HepG2 (cell line): ENCODE measurements at regions not wholly inside any gene's neighbourhood (a gene's known extent, or its start where the extent isn't known, plus 50 kb on each side); places are given as distances from the start of the nearest gene placed in this dataset.
A peak's percentile ranks its signal among the peaks of the same experiment; 100 is the strongest.

Experiments
- ASH2L ChIP-seq: fragments of 300-600, 200-600 bp; sonication (generic); IDR thresholded peaks from 2 replicates; pipeline ENCODE4 v1.7.0; 2017; ENCODE audit warnings: low read depth, mild to moderate bottlenecking, moderate library complexity, mixed read lengths, low read length; ENCODE audit not compliant: insufficient read length
- BHLHE40 ChIP-seq: IDR thresholded peaks from 2 replicates; pipeline ENCODE4 v1.6.1; 2011; ENCODE audit warnings: low read length, improper control_type of control experiment
- CEBPG ChIP-seq: IDR thresholded peaks from 2 replicates; pipeline ENCODE4 v1.6.1; 2016
- DR1 ChIP-seq: sonication (generic); formaldehyde crosslinking; IDR thresholded peaks from 2 replicates; pipeline ENCODE4 v1.8.0; 2021; ENCODE audit warnings: mild to moderate bottlenecking, missing genetic modification reagents, inconsistent platforms
- EED ChIP-seq: sonication (generic); formaldehyde crosslinking; IDR thresholded peaks from 2 replicates; pipeline ENCODE4 v1.5.0; 2020; ENCODE audit warnings: mild to moderate bottlenecking, missing genetic modification reagents
- FOSL2 ChIP-seq: sonication (generic); formaldehyde crosslinking; IDR thresholded peaks from 2 replicates; pipeline ENCODE4 v1.4.0; 2020; ENCODE audit warnings: missing genetic modification reagents
- FOXC1 ChIP-seq: sonication (generic); formaldehyde crosslinking; IDR thresholded peaks from 2 replicates; pipeline ENCODE4 v1.8.0; 2022; ENCODE audit warnings: mild to moderate bottlenecking, missing genetic modification reagents, borderline replicate concordance
- FOXK1 ChIP-seq: sonication (generic); formaldehyde crosslinking; IDR thresholded peaks from 2 replicates; pipeline ENCODE4 v1.4.0; 2020; ENCODE audit warnings: low read depth, missing genetic modification reagents, borderline replicate concordance
- GTF2F1 ChIP-seq: fragments of 150-350 bp; IDR thresholded peaks from 2 replicates; pipeline ENCODE4 v1.6.1; 2014; ENCODE audit warnings: low read length
- HCFC1 ChIP-seq: fragments of 150-350 bp; IDR thresholded peaks from 2 replicates; pipeline ENCODE4 v1.6.1; 2014; ENCODE audit warnings: low read depth, low read length
- HES4 ChIP-seq: sonication (generic); formaldehyde crosslinking; IDR thresholded peaks from 2 replicates; pipeline ENCODE4 v1.9.0; 2021; ENCODE audit warnings: mild to moderate bottlenecking, missing genetic modification reagents, borderline replicate concordance
- HIC2 ChIP-seq: sonication (generic); formaldehyde crosslinking; IDR thresholded peaks from 2 replicates; pipeline ENCODE4 v1.9.0; 2022; ENCODE audit warnings: low read depth, missing genetic modification reagents
- JUN ChIP-seq: sonication (generic); formaldehyde crosslinking; IDR thresholded peaks from 2 replicates; pipeline ENCODE4 v1.4.0; 2020; ENCODE audit warnings: mild to moderate bottlenecking, missing genetic modification reagents
- MAF1 ChIP-seq: sonication (generic); formaldehyde crosslinking; IDR thresholded peaks from 2 replicates; pipeline ENCODE4 v1.5.0; 2020; ENCODE audit warnings: missing genetic modification reagents, borderline replicate concordance
- ONECUT2 ChIP-seq: sonication (generic); formaldehyde crosslinking; IDR thresholded peaks from 2 replicates; pipeline ENCODE4 v1.4.0; 2020; ENCODE audit warnings: missing genetic modification reagents
- PRPF4 ChIP-seq: fragments of 200-400 bp; formaldehyde crosslinking; IDR thresholded peaks from 2 replicates; pipeline ENCODE4 v1.6.1; 2016; ENCODE audit warnings: low read length, low read depth; ENCODE audit not compliant: poor library complexity, severe bottlenecking
- RNF219 ChIP-seq: sonication (generic); formaldehyde crosslinking; IDR thresholded peaks from 2 replicates; pipeline ENCODE4 v1.5.0; 2020; ENCODE audit warnings: mild to moderate bottlenecking, missing genetic modification reagents
- RXRA ChIP-seq: sonication (generic); formaldehyde crosslinking; IDR thresholded peaks from 2 replicates; pipeline ENCODE4 v1.5.1; 2020; ENCODE audit warnings: missing genetic modification reagents
- SRSF9 ChIP-seq: fragments of 200-400 bp; formaldehyde crosslinking; IDR thresholded peaks from 2 replicates; pipeline ENCODE4 v1.6.1; 2018; ENCODE audit warnings: borderline replicate concordance, mild to moderate bottlenecking, low read depth, low read length; ENCODE audit not compliant: insufficient read depth, poor library complexity, severe bottlenecking
- THAP11 ChIP-seq: IDR thresholded peaks from 2 replicates; pipeline ENCODE4 v1.6.1; 2016; ENCODE audit warnings: missing biosample characterization, missing genetic modification reagents
- TOPORS ChIP-seq: sonication (generic); formaldehyde crosslinking; IDR thresholded peaks from 2 replicates; pipeline ENCODE4 v1.8.0; 2023; ENCODE audit warnings: mild to moderate bottlenecking, missing genetic modification reagents
- ZFP41 ChIP-seq: sonication (generic); formaldehyde crosslinking; IDR thresholded peaks from 2 replicates; pipeline ENCODE4 v1.4.0; 2020; ENCODE audit warnings: mild to moderate bottlenecking, missing genetic modification reagents, borderline replicate concordance
- ZGPAT ChIP-seq: IDR thresholded peaks from 2 replicates; pipeline ENCODE4 v1.6.1; 2016; ENCODE audit warnings: mild to moderate bottlenecking
- ZNF251 ChIP-seq: sonication (generic); formaldehyde crosslinking; IDR thresholded peaks from 2 replicates; pipeline ENCODE4 v1.9.0; 2021; ENCODE audit warnings: mild to moderate bottlenecking, missing genetic modification reagents
- ZNF296 ChIP-seq: sonication (generic); formaldehyde crosslinking; conservative IDR thresholded peaks from 2 replicates; pipeline ENCODE4 v1.5.0; 2020; ENCODE audit warnings: mild to moderate bottlenecking, missing genetic modification reagents
- ZNF557 ChIP-seq: sonication (generic); formaldehyde crosslinking; IDR thresholded peaks from 2 replicates; pipeline ENCODE4 v1.4.0; 2020; ENCODE audit warnings: missing genetic modification reagents
- ZNF616 ChIP-seq: sonication (generic); formaldehyde crosslinking; IDR thresholded peaks from 2 replicates; pipeline ENCODE4 v1.5.0; 2020; ENCODE audit warnings: low read depth, mild to moderate bottlenecking, missing genetic modification reagents
- ZSCAN31 ChIP-seq: sonication (generic); formaldehyde crosslinking; IDR thresholded peaks from 2 replicates; pipeline ENCODE4 v1.5.0; 2020; ENCODE audit warnings: low read depth, mild to moderate bottlenecking, missing genetic modification reagents

- no peak for TF ChIP-seq FOXC1
- peak; percentile 51; the same call in 1 of the 2 replicates for TF ChIP-seq FOSL2 (CRISPR knock-in tag)
- TF ChIP-seq SRSF9, result no peak
- no peak for TF ChIP-seq EED (CRISPR knock-in tag)
- TF ChIP-seq CEBPG (CRISPR knock-in tag), result peak; percentile 67
- no peak for TF ChIP-seq HCFC1
- no peak for TF ChIP-seq ZFP41 (CRISPR knock-in tag)
- peak; percentile 46; the same call in 1 of the 2 replicates for TF ChIP-seq ZGPAT (CRISPR knock-in tag)
- no peak for TF ChIP-seq FOXK1
- TF ChIP-seq DR1 (CRISPR knock-in tag), result no peak
- no peak for TF ChIP-seq HES4
- TF ChIP-seq ZNF616 (CRISPR knock-in tag), result no peak
- no peak for TF ChIP-seq ZNF557
- no peak for TF ChIP-seq TOPORS (CRISPR knock-in tag)
- no peak for TF ChIP-seq HIC2 (CRISPR knock-in tag)
- TF ChIP-seq RXRA (CRISPR knock-in tag), result no peak
- TF ChIP-seq ONECUT2 (CRISPR knock-in tag), result no peak
- TF ChIP-seq BHLHE40, result peak; percentile 58
- TF ChIP-seq PRPF4, result no peak
- no peak for TF ChIP-seq RNF219 (CRISPR knock-in tag)
- no peak for TF ChIP-seq ZSCAN31
- no peak for TF ChIP-seq GTF2F1
- TF ChIP-seq ASH2L, result peak; percentile 77
- TF ChIP-seq MAF1 (CRISPR knock-in tag), result no peak
- TF ChIP-seq ZNF251 (CRISPR knock-in tag), result no peak
- peak; percentile 56; the same call in 1 of the 2 replicates for TF ChIP-seq THAP11 (CRISPR knock-in tag)
- TF ChIP-seq ZNF296 (CRISPR knock-in tag), result no peak
- no peak for TF ChIP-seq JUN
Measured at GRCh38 chr2:41894563-41895333, 153.1 kb upstream of the PKDCC start (continued).
